B cell (primary cell): ENCODE measurements at regions not wholly inside any gene's neighbourhood (a gene's known extent, or its start where the extent isn't known, plus 50 kb on each side); places are given as distances from the start of the nearest gene placed in this dataset.

Experiments used
- CTCF ChIP-seq: fragments of 200-600 bp; IDR thresholded peaks from one replicate; pipeline ENCODE4 v1.8.0; 2022; ENCODE audit warnings: antibody characterized with exemption, mild to moderate bottlenecking
- EZH2 ChIP-seq: IDR thresholded peaks from 2 replicates; pipeline ENCODE4 v1.6.1; 2012; ENCODE audit warnings: borderline replicate concordance, low read depth, mild to moderate bottlenecking, moderate library complexity, low read length; ENCODE audit not compliant: insufficient read depth, poor library complexity, severe bottlenecking

- TF ChIP-seq CTCF (no peak), EZH2 (no peak)
Observed at GRCh38 chr1:69221524-69221923, 346.2 kb upstream of the LRRC7 start.
